GM12892 (cell line): ENCODE measurements at regions not wholly inside any gene's neighbourhood (a gene's known extent, or its start where the extent isn't known, plus 50 kb on each side); places are given as distances from the start of the nearest gene placed in this dataset.

Source experiments
- POLR2A ChIP-seq: IDR thresholded peaks from 2 replicates; pipeline ENCODE4 v1.6.1; 2011; ENCODE audit warnings: low read depth, low read length, control low read depth
- POLR2AphosphoS5 ChIP-seq: IDR thresholded peaks from 2 replicates; pipeline ENCODE4 v1.6.1; 2011; ENCODE audit warnings: low read depth, low read length, control low read depth
- TAF1 ChIP-seq: IDR thresholded peaks from 2 replicates; pipeline ENCODE4 v1.6.1; 2011; ENCODE audit warnings: low read depth, mild to moderate bottlenecking, control low read depth, low read length, borderline replicate concordance

DNA sequence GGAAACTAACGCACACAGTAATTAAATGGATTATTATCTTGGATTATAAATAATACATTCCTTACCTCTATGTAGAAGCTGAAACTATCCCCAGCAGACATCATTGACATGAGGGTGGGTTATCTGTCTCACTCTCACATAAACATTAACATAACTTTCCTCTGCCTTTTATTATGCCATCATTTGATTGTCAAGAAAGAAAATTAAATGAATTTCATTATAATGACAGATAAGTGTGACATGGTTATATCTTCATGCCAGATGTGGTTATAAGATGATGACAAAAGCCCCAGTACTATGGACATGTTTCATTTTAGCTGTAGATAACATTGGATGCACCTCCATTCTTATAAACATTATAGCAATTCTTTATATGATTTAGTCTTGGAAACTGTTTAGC is 476.5 kb downstream of the KCNT2 start:
- TF ChIP-seq POLR2A (no peak), POLR2AphosphoS5 (no peak), TAF1 (no peak)
